Mesothelial cell of epicardium (in vitro differentiated cells): ENCODE measurements at regions not wholly inside any gene's neighbourhood (a gene's known extent, or its start where the extent isn't known, plus 50 kb on each side); places are given as distances from the start of the nearest gene placed in this dataset.

Experiments used
- DNase-seq, 2 experiments: peaks; one replicate each; pipeline ENCODE4 v3.0.0; 2021; ENCODE audit warnings: low spot score in 2 of 2; ENCODE audit not compliant: unreplicated experiment in 2 of 2
- H3K27ac Mint-ChIP-seq: 2 replicates; pipeline ENCODE4 v1.8.0; 2021; ENCODE audit warnings: mixed read lengths
- H3K27me3 Mint-ChIP-seq: 2 replicates; pipeline ENCODE4 v1.8.0; 2021; ENCODE audit warnings: low read depth, mixed read lengths
- H3K36me3 Mint-ChIP-seq: 2 replicates; pipeline ENCODE4 v1.8.0; 2021; ENCODE audit warnings: mixed read lengths
- H3K4me1 Mint-ChIP-seq: 2 replicates; pipeline ENCODE4 v1.8.0; 2021; ENCODE audit warnings: mixed read lengths
- H3K4me3 Mint-ChIP-seq: 2 replicates; pipeline ENCODE4 v1.8.0; 2021; ENCODE audit warnings: mild to moderate bottlenecking, moderate library complexity, mixed read lengths
- H3K9me3 Mint-ChIP-seq: 2 replicates; pipeline ENCODE4 v1.8.0; 2021; ENCODE audit warnings: mixed read lengths
- CTCF ChIP-seq: fragments of 200-600 bp; sonication (generic); IDR thresholded peaks from one replicate; pipeline ENCODE4 v1.5.0; 2021; ENCODE audit warnings: antibody characterized with exemption; ENCODE audit not compliant: unreplicated experiment

DNA sequence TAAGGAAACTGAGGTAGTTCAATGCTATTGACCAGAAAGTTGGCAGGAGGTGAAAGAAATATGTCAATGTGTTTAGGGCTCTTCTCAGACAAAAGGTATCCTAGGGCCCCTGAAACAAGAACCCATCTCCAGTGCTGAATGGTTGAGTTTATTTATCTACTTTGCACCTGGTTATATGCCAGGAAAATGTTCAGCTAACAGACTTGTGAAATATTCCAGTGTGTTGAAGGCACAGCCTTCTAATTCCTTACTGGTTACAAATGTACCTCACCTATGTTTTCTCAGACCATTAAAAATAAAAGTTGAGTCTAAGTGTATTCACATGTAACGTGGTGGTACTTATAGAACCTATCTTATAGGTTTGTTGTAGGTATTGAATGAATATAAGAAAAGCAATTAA is 511.7 kb upstream of the SEL1L start:
- no peak for DNase-seq
- H3K4me3 Mint-ChIP-seq: no peak overlapping the region
- no peak overlapping the region for H3K27ac Mint-ChIP-seq
- H3K36me3 Mint-ChIP-seq: no peaks in the 10 kb centered on the region
- no peak for TF ChIP-seq CTCF
- H3K4me1 Mint-ChIP-seq: peaks cover 6% of the 10 kb centered on the region
- peaks cover 7% of the 10 kb centered on the region for H3K27me3 Mint-ChIP-seq
- no peaks in the 10 kb centered on the region for H3K9me3 Mint-ChIP-seq

GRCh38 chr14:82046512-82047226 is 513.0 kb upstream of the SEL1L start:
- H3K9me3 Mint-ChIP-seq: no peaks in the 10 kb centered on the region
- no peak overlapping the region for H3K27ac Mint-ChIP-seq
- no peaks in the 10 kb centered on the region for H3K36me3 Mint-ChIP-seq
- no peak for TF ChIP-seq CTCF
- H3K4me1 Mint-ChIP-seq: peaks cover 6% of the 10 kb centered on the region
- H3K4me3 Mint-ChIP-seq: no peak overlapping the region
- DNase-seq: no peak
- peaks cover 6% of the 10 kb centered on the region for H3K27me3 Mint-ChIP-seq

GRCh38 chr14:82047777-82048470 is 514.3 kb upstream of the SEL1L start:
- no peak overlapping the region for H3K4me3 Mint-ChIP-seq
- no peaks in the 10 kb centered on the region for H3K9me3 Mint-ChIP-seq
- no peak for DNase-seq
- peaks cover 3% of the 10 kb centered on the region for H3K27me3 Mint-ChIP-seq
- no peak overlapping the region for H3K27ac Mint-ChIP-seq
- H3K4me1 Mint-ChIP-seq: peaks cover 6% of the 10 kb centered on the region
- TF ChIP-seq CTCF: no peak
- no peaks in the 10 kb centered on the region for H3K36me3 Mint-ChIP-seq

DNA sequence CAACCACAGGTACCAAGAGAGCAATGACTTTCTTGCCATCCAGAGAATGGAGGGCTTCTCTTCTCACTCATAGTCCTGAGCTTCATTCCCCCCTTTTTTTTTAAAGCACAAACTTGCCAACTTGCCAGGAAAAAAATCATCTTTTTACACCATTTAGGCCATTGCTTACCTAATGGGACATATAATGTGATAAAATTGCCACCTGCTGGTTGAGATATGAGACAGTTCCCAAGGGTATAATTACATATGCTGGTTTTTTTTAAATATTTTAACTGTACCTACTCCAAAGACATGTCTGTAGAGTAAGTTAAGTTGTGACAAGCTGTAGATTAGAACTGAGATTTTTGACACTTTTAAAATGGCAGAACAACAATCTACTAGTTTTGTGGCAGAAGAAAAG is 519.1 kb upstream of the SEL1L start:
- H3K4me1 Mint-ChIP-seq: peaks cover 2% of the 10 kb centered on the region
- no peaks in the 10 kb centered on the region for H3K9me3 Mint-ChIP-seq
- no peak for TF ChIP-seq CTCF
- no peak for DNase-seq
- no peak overlapping the region for H3K27ac Mint-ChIP-seq
- no peaks in the 10 kb centered on the region for H3K36me3 Mint-ChIP-seq
- H3K4me3 Mint-ChIP-seq: no peak overlapping the region
- H3K27me3 Mint-ChIP-seq: peaks cover 1% of the 10 kb centered on the region

GRCh38 chr14:82055515-82056115 is 522.0 kb upstream of the SEL1L start:
- Mint-ChIP-seq H3K4me1 (no peaks in the 10 kb centered on the region), H3K4me3 (no peak overlapping the region), H3K27ac (no peak overlapping the region), H3K9me3 (no peaks in the 10 kb centered on the region), H3K36me3 (no peaks in the 10 kb centered on the region), H3K27me3 (peaks cover 1% of the 10 kb centered on the region)
- DNase-seq: no peak
- no peak for TF ChIP-seq CTCF
